ENCODE measurements at regions not wholly inside any gene's neighbourhood (a gene's known extent, or its start where the extent isn't known, plus 50 kb on each side); places are given as distances from the start of the nearest gene placed in this dataset.
"Not testable (repeated sequence)": the region's sequence is repeated elsewhere in the genome, so short reads cannot be mapped to it uniquely, and the experiment has no call there.

DNA sequence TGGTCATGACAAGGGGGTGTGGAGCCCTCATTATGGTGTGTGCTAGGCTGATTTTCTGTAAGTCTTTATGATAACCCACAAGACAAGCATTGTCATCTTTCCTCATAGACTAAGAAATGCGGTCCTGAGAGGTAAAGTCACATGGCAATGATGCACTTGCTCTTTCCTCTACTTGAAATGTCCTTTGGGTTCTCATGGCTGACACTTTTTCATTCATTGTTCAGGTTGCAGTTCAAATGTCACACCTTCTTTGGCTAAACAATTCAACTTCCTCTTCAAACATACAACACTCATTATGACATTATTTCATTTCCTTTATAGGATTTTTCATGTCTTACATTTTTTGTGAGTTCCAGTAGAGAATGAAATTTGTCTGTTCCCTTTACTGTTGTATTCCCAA, 323.6 kb upstream of the PRR16 start:
- no peak for DNase-seq

DNA sequence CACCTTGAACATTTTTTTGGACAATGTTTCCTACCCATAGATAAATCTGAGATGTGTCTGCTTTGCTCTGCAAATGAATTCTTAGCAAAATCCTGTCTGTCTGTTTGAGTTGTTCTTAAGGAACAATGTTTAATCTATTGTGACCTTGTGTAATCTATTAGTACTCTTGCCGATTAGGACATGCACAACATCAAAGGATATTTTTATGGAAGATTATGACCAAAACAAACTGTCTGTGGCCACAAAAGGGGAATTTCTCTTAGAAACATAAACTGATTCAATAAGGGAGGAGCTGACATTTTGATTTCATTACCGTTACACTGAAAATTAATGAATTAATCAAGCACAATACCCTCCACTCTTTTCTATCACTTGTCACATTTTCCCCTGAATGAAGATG, 323.0 kb upstream of the PRR16 start:
- no peak for DNase-seq

DNA sequence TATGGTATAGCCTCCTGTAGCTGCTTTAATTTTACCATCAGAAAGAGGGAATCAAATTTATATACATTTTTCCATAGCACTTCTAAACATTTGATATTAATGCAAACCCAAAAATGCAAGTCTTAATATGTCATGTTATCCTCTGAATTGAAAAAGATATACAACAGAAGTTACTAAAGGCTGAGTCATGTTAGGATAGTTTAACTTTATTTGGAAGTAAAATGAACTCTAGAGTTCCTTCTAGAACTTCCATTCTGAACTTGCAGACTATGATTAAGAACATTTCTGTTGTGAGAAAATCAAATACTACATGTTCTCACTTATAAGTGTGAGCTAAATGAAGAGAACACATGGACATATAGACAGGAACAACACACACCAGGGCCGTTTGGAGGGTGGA, 317.3 kb upstream of the PRR16 start:
- DNase-seq: no peak

DNA sequence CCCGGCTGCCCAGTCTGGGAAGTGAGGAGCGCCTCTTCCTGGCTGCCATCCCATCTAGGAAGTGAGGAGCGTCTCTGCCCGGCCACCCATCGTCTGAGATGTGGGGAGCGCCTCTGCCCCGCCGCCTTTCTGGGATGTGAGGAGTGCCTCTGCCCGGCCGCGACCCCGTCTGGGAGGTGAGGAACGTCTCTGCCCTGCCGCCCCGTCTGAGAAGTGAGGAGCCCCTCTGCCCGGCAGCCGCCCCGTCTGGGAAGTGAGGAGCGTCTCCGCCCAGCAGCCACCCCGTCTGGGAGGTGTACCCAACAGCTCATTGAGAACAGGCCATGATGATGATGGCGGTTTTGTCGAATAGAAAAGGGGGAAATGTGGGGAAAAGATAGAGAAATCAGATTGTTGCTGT, 316.2 kb upstream of the PRR16 start:
- DNase-seq: not testable (repeated sequence)

DNA sequence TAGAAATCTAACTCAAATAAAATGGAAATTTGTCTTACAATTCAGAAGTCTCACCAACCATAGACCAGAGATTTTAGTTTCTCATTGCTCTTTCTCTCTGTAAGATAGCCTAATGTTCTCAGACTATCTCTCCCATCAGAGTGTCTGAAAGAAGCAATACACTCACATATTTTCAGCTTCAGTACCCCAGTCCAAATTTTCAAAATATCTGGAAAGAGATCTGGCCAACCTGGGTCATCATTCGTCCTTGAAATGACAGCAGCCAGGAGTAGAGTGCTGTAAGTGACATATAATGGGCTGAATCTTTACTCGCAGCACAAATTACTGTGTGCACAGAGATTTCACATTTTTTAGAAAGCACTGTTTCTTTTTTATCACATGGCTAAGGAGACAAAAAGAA, 313.3 kb upstream of the PRR16 start:
- DNase-seq: no peak

DNA sequence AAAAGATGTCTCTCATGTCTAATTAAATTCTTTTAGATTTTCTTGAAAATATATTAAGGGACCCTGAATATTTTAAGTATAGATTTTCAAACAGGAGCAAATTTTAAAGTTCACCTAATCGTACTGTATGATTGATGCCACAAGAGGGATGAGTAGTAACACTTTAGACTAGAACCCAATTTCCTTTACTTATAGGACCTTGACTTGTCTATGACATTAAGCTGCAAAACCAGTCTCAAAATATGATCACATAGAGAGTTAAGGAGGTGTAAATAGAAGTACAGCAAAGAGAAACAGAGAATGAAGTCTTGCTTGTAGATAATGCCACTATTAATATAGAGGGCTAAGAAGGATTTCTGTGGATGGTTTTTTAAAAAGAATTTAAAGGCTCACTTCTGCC, 312.9 kb upstream of the PRR16 start:
- DNase-seq: no peak

DNA sequence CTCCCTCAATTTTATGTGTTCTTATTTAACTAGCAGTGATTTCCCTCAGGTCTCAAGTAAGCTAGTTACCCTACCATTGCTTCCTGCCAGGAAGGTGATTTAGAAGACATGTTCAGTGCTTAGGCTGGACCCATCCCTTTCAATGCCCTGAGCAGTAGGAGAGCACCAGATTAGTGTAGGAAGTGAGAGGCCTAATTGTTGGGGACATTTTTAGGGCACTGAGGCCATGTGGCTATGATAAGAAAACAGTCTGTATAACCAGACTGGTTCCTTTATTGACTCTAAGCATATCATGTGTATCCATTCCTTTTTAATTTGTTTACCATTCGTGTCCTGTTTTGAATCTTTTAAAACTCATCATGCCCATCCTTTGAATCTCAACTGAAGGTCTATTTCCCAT, 312.3 kb upstream of the PRR16 start:
- DNase-seq: no peak

DNA sequence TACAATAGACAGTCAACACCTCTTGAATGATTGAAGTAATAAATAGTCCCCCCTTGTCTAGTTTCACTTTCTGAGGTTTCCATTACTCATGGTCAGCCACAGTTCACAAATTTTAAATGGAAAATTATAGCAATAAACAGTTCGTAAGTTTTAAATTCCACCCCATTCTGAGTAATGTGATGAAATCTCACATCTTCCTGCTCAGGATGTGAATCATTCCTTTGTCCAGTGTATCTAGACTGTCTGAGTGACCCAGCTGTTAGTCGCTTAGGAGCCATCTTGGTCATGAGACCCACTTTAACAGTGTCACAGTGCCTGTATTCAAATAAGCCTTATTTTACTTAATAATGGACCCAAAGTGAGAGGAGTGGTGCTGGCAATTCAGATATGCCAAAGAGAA, 311.6 kb upstream of the PRR16 start:
- no peak for DNase-seq

DNA sequence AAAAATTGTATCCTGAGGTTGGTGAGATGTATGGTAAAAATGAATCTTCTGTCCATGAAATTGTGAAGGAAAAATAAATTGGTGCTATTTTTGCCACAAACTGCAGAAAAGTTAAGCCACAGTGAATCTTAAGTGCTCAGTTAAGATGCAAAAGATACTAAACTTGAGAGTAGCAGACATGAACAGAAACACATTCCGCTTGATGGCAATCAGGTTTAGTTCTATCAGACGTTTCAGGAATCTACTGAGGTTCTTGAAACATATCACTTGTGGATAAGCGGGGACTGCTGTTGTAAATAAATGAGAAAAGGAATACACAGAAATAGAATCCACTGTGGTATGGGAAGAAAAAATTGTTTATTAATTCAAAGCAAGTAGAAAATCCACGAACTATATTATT, 311.2 kb upstream of the PRR16 start:
- DNase-seq: no peak

DNA sequence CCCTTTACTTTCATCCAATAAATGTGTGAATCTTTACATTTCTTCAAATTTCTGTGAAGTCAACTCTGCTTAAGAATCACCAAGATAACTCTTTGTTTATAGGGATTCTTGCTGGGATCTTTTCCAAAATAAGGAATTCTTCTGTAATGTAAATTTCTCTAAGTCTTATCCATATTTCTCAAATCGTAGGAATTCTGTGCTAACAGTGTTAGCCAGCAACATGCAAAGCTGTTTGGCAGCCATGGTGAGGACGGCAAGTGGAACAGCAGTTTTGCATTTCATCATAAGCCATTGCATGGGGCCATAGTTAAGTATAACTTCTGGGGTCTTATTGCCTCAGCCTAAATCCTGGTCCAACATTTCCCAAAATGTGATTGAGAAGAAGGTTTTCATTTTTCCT, 310.5 kb upstream of the PRR16 start:
- DNase-seq: no peak

DNA sequence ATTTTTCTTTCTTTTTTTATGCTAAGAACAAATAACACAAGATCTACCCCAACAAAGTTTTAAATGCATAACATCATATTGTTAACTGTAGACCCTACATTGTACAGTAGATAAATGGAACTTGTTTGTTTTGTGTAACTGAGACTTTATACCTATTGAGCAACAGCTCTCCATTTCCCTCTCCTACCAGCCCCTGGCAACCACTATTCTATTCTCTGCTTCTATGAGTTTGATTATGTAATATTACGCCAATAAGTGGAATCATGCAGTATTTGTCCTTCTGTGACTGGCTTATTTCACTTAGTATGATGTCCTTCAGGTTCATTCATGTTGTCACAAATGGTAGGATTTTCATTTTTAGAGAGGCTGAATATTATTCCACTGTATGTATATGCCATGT, 308.2 kb upstream of the PRR16 start:
- no peak for DNase-seq

DNA sequence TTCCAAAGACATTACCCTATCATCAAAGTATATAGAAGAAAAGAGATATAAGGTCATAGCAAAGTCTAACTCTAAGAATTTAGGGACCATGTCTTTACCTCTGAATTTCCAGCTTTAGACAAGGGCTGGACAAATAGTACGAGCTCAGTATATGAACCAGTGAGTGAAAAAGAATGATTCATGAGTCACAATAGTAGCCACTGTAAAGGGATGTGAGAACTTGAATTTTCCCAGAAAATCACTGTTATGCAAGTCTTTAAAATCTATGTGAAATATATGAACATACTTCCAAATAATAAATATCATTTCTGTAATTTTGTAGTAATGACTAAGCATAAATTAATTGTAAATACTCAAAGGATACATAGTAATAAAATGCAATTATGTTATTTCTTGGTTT, 305.9 kb upstream of the PRR16 start:
- no peak for DNase-seq

DNA sequence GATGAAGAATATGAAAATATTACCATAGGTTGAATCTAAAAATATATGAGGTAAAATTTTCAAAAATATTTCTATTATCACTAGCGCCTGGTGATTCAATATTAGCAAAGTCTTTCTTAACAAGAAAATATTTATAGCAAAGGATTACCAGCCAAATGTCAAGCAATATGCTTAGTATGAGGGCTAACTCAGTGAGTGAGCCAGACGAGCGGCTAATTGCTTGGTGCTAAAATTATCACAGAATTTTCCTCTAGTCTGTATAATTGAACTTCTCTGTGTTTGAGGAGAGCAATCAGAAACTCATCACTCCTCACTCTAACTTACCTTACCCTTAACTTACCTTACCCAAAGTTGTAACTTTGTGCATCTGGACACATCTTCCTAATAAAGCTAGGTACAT, 304.9 kb upstream of the PRR16 start:
- no peak for DNase-seq

DNA sequence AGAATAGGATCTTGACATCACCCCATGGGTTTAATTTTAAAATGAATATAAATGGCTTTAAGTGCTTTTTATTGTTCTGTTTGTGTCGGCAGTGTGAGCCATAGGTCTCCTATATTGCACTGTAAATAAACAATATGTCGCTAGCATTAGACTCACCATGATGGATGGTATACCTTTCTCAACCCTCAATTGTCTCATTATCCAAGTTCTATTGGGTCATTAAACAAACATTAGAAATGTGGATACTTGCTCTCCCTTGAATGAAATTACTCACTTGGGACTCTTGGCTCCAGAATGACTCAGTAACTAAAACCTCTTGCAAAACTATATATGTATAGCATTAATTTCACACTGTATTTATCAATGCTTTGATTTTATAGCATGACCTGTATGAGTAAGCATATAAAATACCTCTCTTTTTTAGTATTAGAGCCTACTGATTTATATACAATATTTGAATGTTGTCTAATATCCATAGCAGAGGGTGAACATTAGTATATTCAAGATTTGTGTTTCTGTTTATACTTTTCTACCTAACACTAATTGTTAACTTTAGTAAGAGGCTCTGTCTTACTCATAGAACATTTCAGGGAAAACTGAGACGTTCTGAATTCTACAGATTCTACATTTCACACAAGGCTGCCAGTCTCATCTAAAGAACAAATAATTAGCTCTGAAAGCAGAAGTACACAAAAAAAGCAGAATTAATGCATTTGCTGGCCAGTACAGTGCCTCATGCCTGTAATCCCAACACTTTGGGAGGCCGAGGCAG, 303.8 kb upstream of the PRR16 start:
- DNase-seq: no peak

DNA sequence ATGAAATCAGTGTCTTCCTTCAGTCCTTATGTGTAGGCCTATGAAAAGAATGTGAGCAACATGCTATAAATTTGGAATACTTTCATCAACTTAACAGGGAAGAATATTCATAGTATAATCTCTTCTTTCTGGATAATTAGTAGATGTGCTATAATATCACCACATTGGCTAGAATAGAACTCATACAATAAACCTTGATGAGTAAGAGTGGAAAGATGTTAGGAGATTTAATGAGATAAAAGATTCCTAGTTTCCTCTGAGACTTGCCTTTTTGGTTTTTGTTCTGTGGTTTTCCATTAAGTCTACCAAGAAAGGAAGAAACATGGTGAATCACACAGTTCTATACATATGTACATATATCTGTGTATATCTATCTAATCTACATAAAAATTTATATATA, 301.8 kb upstream of the PRR16 start:
- no peak for DNase-seq

DNA sequence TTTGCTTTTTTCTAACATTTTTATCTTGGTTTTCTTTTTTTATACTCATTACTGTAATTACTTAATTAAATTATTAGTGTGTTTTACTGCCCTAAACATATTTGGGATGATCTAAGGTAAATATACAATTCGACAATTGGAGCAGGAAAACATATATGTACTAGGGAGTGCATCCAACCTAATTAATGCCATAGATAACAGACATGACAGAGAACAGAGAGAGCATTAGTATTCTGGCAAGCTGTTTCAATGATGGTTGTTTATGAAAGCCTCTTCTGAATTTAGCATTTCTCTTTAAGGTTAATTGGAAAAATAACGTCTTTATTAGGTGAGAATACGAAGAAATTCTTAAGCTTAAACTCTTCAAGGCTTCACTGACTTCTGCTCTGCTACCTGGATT, 300.1 kb upstream of the PRR16 start:
- no peak for DNase-seq

DNA sequence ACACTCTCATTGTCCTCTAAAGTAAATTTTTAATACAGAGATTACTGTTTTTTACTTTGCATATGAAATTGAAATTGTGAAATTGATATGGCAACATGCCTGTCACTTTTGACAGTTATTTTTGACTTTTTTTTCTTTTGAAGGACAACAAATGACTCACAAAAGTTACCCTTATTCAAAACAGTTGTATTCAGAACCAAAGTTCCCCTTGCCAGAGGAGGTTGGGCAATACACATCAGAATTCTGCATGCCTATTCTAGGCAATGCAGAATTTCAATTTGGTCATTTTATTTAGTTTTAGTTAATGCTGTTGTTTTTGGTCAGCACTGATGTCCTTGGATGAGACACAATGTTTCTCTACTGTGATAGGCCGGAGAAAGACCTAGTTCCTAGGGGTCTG, 299.1 kb upstream of the PRR16 start:
- DNase-seq: no peak

DNA sequence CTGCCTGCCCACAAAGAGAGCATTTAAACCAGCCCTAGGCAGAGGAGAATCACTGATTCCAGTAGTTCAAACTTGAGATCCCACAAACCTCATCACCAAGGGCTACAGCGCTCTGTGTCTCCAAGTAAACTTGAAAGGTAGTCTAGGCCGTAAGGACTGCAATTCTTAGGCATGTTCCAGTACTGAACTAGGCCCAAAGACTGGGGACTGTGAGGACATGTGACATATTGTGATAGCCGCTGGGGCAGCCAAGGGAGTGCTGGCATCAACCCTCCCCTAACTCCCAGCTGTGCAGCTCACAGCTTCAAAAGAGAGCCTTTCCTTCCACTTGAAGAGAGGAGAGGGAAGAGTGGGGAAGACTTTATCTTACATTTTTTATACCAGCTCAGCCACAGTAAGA, 291.0 kb upstream of the PRR16 start:
- DNase-seq: no peak

DNA sequence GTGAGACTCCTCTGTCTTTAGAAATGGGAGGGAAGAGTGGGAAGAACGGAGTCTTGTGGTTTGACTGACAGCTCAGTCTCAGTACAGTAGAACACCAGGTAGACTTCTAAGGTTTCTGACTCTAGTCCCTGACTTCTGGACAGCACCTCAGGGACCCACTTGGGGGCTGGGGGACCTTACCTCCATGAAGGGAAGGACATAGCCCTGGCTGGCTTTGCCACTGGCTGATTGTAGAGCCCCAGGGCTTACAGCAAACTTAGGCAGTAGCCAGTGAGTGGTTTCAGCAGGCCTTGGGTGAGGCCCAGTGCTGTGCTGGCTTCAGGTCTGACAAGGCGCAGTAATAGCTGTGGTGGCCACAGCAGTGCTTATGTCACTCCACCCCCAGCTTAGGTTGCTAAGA, 290.0 kb upstream of the PRR16 start:
- DNase-seq: no peak

DNA sequence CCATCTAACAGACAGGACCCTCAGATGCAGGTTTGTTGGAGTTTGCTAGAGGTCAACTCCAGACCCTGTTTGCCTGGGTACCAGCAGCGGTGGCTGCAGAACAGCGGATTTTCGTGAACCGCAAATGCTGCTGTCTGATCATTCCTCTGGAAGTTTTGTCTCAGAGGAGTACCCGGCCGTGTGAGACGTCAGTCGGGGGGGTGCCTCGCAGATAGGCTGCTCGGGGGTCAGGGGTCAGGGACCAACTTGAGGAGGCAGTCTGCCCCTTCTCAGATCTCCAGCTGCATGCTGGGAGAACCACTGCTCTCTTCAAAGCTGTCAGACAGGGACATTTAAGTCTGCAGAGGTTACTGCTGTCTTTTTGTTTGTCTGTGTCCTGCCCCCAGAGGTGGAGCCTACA, 282.9 kb upstream of the PRR16 start:
- not testable (repeated sequence) for DNase-seq

DNA sequence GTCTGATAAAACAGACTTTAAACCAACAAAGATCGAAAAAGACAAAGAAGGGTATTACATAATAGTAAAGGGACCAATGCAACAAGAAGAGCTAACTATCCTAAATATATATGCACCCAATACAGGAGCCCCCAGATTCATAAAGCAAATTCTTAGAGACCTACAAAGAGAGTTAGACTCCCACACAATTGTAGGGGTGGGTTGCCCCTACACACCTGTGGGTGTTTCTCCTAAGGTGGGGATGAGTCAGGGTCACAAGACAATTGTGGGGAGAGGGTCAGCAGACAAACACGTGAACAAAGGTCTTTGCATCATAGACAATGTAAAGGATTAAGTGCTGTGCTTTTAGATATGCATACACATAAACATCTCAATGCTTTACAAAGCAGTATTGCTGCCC, 269.4 kb upstream of the PRR16 start:
- not testable (repeated sequence) for DNase-seq

DNA sequence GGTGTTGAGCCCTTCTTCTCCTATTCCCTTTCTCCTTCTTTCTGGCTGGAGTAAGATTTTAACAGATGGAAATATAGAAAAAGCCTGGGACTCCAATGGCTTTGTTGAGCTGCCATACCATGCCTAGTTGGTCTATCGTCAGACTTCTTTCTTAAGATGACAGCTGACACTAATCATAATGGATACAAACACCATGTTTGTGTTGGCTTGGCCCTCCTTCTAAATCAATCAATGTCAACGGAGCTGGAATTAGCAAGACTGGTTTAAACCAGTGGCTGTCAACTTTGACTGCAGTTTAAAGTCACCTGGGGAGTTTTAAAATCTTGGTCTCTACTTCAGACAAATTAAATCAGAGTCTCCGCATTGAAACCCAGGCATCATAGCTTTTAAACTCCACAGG, 264.5 kb upstream of the PRR16 start:
- no peak for DNase-seq

DNA sequence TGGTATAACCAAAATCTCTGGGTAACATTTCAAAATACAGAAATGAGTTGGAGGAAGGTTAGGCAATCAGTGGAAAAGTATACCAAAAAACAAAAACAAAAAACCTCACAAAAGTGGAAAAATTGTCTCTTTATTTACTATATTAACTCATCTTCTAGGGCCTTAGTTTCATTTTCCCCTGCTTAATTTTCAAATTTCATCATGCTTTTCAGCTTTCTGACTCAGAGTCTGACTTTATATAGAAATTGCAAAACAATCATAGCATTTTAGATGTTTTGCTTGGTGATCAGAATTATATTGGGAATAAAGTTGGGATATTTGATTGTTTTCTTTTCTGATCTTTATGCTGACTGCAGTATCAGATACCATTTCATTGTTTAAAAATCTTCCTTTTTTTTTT, 257.0 kb upstream of the PRR16 start:
- DNase-seq: no peak

DNA sequence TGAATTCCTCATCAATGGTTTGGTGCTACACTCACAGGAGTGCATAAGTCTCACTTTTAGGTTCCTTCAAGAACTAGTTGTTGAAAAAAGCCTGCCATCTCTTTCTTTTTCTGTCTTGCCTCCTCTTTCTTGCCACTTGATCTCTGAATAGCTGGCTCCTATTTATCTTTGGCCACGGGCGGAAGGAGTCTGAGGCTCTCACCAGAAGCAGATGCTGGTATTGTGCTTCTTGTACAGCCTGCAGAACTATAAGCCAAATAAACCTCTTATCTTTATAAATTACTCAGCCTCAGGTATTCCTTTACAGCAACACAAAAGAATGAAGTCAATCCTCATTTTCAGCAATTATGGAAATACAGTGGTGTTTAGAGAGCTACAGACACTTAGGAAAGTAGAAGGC, 247.1 kb upstream of the PRR16 start:
- no peak for DNase-seq

All from amygdala (tissue), 56 donors.